Rectal smooth muscle tissue (tissue), 1 donor: ENCODE measurements at regions not wholly inside any gene's neighbourhood (a gene's known extent, or its start where the extent isn't known, plus 50 kb on each side); places are given as distances from the start of the nearest gene placed in this dataset.
"Not testable (repeated sequence)": the region's sequence is repeated elsewhere in the genome, so short reads cannot be mapped to it uniquely, and the experiment has no call there.

Experiments
- H3K27ac ChIP-seq: one replicate; pipeline ENCODE4 v1.7.0; 2013; ENCODE audit warnings: low read depth, low read length, inconsistent platforms
- H3K27me3 ChIP-seq: one replicate; pipeline ENCODE4 v1.7.0; 2013; ENCODE audit warnings: low read length; ENCODE audit not compliant: control insufficient read depth, insufficient read depth
- H3K36me3 ChIP-seq: one replicate; pipeline ENCODE4 v1.7.0; 2013; ENCODE audit warnings: low read length; ENCODE audit not compliant: control insufficient read depth, insufficient read depth
- H3K4me1 ChIP-seq: one replicate; pipeline ENCODE4 v1.7.0; 2013; ENCODE audit warnings: low read length; ENCODE audit not compliant: control insufficient read depth, insufficient read depth
- H3K4me3 ChIP-seq: one replicate; pipeline ENCODE4 v1.7.0; 2013; ENCODE audit warnings: low read length
- H3K9ac ChIP-seq: one replicate; pipeline ENCODE4 v1.7.0; 2013; ENCODE audit warnings: low read length

GRCh38 chr6:86153521-86153920, 510.8 kb upstream of the SYNCRIP start:
- H3K27me3 ChIP-seq: no peaks in the 10 kb centered on the region
- H3K36me3 ChIP-seq: no peaks in the 10 kb centered on the region
- H3K4me1 ChIP-seq: no peaks in the 10 kb centered on the region
- no peak overlapping the region for H3K4me3 ChIP-seq
- no peak overlapping the region for H3K27ac ChIP-seq
- H3K9ac ChIP-seq: no peak overlapping the region

- H3K27me3 ChIP-seq: no peaks in the 10 kb centered on the region
- H3K9ac ChIP-seq: no peak overlapping the region
- no peak overlapping the region for H3K27ac ChIP-seq
- H3K36me3 ChIP-seq: no peaks in the 10 kb centered on the region
- H3K4me1 ChIP-seq: no peaks in the 10 kb centered on the region
- H3K4me3 ChIP-seq: no peak overlapping the region
Observed at GRCh38 chr6:86152546-86152945, 509.9 kb upstream of the SYNCRIP start.

DNA sequence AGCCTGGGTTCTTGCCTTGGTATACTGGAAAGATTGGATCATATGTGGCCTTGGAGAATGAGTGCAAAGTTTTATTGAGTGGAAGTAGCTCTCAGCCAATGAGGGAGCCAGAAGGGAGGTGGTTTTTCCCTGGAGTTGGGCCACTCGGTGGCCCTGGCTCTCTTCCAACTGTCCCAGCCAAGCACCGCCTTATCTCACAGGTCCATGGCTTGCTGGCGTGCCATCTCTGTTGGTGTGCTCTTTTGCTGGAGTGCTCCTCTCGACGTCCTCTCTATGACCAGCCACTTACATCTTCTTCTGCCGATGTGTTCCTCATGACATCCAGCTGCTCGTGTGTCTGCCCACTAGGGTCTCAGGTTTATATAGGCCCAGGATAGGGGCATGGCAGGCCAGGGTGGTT, 505.9 kb upstream of the SYNCRIP start:
- no peaks in the 10 kb centered on the region for H3K4me1 ChIP-seq
- no peak overlapping the region for H3K9ac ChIP-seq
- H3K27me3 ChIP-seq: no peaks in the 10 kb centered on the region
- H3K4me3 ChIP-seq: no peak overlapping the region
- H3K27ac ChIP-seq: no peak overlapping the region
- H3K36me3 ChIP-seq: no peaks in the 10 kb centered on the region

- no peak overlapping the region for H3K4me3 ChIP-seq
- no peaks in the 10 kb centered on the region for H3K27me3 ChIP-seq
- no peaks in the 10 kb centered on the region for H3K4me1 ChIP-seq
- no peak overlapping the region for H3K27ac ChIP-seq
- H3K36me3 ChIP-seq: no peaks in the 10 kb centered on the region
- H3K9ac ChIP-seq: no peak overlapping the region
Observed at GRCh38 chr6:86147859-86148258, 505.2 kb upstream of the SYNCRIP start.

- H3K9ac ChIP-seq: no peak overlapping the region
- H3K4me3 ChIP-seq: no peak overlapping the region
- H3K4me1 ChIP-seq: no peaks in the 10 kb centered on the region
- H3K27ac ChIP-seq: no peak overlapping the region
- H3K36me3 ChIP-seq: no peaks in the 10 kb centered on the region
- H3K27me3 ChIP-seq: no peaks in the 10 kb centered on the region
Observed at GRCh38 chr6:86147311-86147710, 504.6 kb upstream of the SYNCRIP start.

DNA sequence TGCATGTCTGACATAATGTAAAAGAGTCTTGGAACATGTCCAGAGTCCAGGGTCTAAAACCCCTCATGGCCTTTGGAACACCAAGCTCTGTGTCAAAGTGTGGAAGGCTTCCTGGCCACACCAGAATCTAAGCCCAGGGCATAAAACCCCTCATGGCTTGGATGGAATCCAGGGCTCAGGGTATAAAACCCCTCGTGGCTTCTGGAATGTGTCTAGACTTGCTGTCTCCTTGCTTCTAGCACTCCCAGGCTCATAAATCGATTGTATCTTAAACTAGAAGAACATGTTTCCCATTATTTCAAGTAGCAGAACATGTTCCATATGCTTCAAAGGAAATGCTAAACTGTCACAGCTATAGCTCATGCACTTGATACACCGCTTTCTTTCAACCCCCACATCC, 504.1 kb upstream of the SYNCRIP start:
- H3K4me3 ChIP-seq, H3K9ac ChIP-seq, H3K27ac ChIP-seq, H3K4me1 ChIP-seq, H3K36me3 ChIP-seq, H3K27me3 ChIP-seq: not testable (repeated sequence)

GRCh38 chr6:86142326-86142725, 499.6 kb upstream of the SYNCRIP start:
- Histone ChIP-seq H3K9ac (no peak overlapping the region), H3K27me3 (no peaks in the 10 kb centered on the region), H3K4me1 (no peaks in the 10 kb centered on the region), H3K4me3 (no peak overlapping the region), H3K36me3 (no peaks in the 10 kb centered on the region), H3K27ac (no peak overlapping the region)

GRCh38 chr6:86128130-86128814, 485.6 kb upstream of the SYNCRIP start:
- Histone ChIP-seq H3K27me3 (no peaks in the 10 kb centered on the region), H3K27ac (no peak overlapping the region), H3K4me1 (no peaks in the 10 kb centered on the region), H3K9ac (no peak overlapping the region), H3K4me3 (no peak overlapping the region), H3K36me3 (no peaks in the 10 kb centered on the region)

DNA sequence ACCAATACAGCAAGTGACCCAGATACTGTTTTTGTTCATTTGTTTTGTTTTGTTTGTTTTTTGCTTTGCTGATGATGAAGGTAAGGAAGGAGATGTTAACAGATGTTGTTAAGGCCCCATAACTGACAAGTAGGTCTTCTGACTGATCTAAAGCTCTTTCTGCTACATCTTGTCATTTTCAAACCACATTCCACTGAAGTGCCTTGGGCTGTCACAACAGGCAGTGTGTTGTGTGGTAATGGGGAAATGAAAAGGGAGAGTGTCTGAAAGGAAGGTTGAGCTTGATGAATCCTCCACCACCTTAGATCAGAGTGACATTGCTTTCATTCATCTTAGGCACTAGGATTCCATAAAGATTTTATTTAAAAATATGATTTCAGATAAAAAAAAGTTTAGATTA, 479.4 kb upstream of the SYNCRIP start:
- Histone ChIP-seq H3K27me3 (no peaks in the 10 kb centered on the region), H3K4me3 (no peak overlapping the region), H3K9ac (no peak overlapping the region), H3K36me3 (no peaks in the 10 kb centered on the region), H3K4me1 (no peaks in the 10 kb centered on the region), H3K27ac (no peak overlapping the region)

DNA sequence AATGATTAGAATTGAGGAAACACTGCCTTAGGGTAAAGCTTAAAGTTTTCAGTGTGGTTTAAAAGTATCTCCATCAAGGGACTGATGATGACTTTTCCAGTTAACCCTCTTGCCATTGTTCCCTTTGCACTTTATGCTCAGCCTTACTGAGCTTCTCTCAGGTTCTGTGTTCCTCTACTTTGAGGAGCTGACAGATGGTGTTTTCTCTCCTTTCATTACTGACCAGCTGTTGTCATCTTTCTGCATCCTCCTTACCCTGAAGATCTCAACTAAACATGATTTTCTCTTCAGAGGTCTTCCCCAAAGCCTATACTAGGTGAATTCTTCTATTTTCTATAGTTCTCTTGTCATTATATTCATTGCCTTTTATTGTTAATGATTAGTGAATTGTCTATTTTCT, 475.6 kb upstream of the SYNCRIP start:
- Histone ChIP-seq H3K9ac (no peak overlapping the region), H3K4me1 (no peaks in the 10 kb centered on the region), H3K36me3 (no peaks in the 10 kb centered on the region), H3K27ac (no peak overlapping the region), H3K4me3 (no peak overlapping the region), H3K27me3 (no peaks in the 10 kb centered on the region)

DNA sequence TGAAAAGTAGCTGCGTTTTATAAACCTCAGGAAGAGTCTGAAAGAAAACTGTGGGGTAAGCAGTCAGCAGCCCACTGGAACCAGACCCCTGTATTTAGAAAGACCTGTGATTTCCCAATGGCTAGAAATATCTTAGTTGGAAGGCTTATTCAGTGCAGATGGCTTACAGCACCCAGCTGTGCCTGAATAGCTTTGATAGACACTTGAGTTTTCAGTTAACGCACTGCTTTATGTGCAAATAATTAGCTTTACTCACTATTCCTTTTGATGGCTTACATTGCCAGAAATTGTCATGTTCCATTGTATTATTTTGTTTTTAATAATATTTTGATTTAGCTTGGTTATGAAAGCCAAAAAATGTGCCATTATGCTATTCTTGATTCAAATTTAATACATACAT, 465.3 kb upstream of the SYNCRIP start:
- no peaks in the 10 kb centered on the region for H3K27me3 ChIP-seq
- no peak overlapping the region for H3K27ac ChIP-seq
- H3K4me1 ChIP-seq: no peaks in the 10 kb centered on the region
- no peaks in the 10 kb centered on the region for H3K36me3 ChIP-seq
- H3K4me3 ChIP-seq: no peak overlapping the region
- no peak overlapping the region for H3K9ac ChIP-seq

- Histone ChIP-seq H3K4me1 (no peaks in the 10 kb centered on the region), H3K27me3 (no peaks in the 10 kb centered on the region), H3K4me3 (no peak overlapping the region), H3K36me3 (no peaks in the 10 kb centered on the region), H3K27ac (no peak overlapping the region), H3K9ac (no peak overlapping the region)
Observed at GRCh38 chr6:86087954-86088353, 445.3 kb upstream of the SYNCRIP start.

DNA sequence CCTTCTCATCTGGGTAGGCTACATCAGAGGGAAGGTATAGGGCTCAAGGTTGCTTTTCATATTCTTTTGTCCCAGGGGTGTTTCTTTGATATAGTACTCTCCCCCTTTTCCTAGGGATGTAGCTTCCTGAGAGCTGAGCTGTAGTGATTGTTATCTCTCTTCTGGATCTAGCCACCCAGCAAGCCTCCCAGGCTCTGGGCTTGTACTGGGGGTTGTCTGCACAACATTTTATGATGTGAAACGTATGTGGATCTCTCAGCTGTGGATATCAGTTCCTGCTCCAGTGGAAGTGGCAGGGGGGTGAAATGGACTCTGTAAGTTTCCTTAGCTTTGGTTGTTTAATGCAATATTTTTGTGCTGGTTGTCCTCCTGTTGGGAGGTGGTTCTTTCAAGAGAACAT, 437.3 kb upstream of the SYNCRIP start:
- no peak overlapping the region for H3K27ac ChIP-seq
- no peaks in the 10 kb centered on the region for H3K4me1 ChIP-seq
- H3K9ac ChIP-seq: no peak overlapping the region
- H3K27me3 ChIP-seq: no peaks in the 10 kb centered on the region
- H3K4me3 ChIP-seq: no peak overlapping the region
- H3K36me3 ChIP-seq: no peaks in the 10 kb centered on the region
